AG04450 (cell line): ENCODE measurements at regions not wholly inside any gene's neighbourhood (a gene's known extent, or its start where the extent isn't known, plus 50 kb on each side); places are given as distances from the start of the nearest gene placed in this dataset.

Experiments
- CTCF ChIA-PET: fragments of 300-600, 350-600 bp; formaldehyde crosslinking; extraction: SDS; loops from one replicate; lab custom pipeline; 2022; ENCODE audit warnings: antibody characterized with exemption, inconsistent platforms; lab: Charles Lee
- POLR2A ChIA-PET: fragments of 350-600 bp; formaldehyde crosslinking; extraction: SDS; loops from one replicate; lab custom pipeline; 2021; ENCODE audit warnings: antibody characterized with exemption, inconsistent platforms; lab: Yijun Ruan, JAX
- DNase-seq: peaks from one replicate; pipeline ENCODE4 v3.0.0-alpha.2; 2011; ENCODE audit warnings: low read depth, low spot score
- H3K27ac ChIP-seq: one replicate; pipeline ENCODE4 v1.5.1; 2012; ENCODE audit warnings: low read depth, low read length, control low read depth
- H3K27me3 ChIP-seq: one replicate; pipeline ENCODE4 v1.6.0; 2012; ENCODE audit warnings: low read length; ENCODE audit not compliant: control insufficient read depth, insufficient read depth
- H3K4me3 ChIP-seq: 2 replicates; pipeline ENCODE4 v1.5.1; 2011; ENCODE audit warnings: mild to moderate bottlenecking, low read depth, low read length, control low read depth
- H3K9me3 ChIP-seq: 2 replicates; pipeline ENCODE4 v1.5.1; 2012; ENCODE audit warnings: low read length; ENCODE audit not compliant: control insufficient read depth, insufficient read depth
- TF ChIP-seq, protein P1 (sequence below): IDR thresholded peaks from 2 replicates; pipeline ENCODE4 v1.5.1; 2011; ENCODE audit warnings: low read depth, low read length, control low read depth, inconsistent platforms

DNA sequence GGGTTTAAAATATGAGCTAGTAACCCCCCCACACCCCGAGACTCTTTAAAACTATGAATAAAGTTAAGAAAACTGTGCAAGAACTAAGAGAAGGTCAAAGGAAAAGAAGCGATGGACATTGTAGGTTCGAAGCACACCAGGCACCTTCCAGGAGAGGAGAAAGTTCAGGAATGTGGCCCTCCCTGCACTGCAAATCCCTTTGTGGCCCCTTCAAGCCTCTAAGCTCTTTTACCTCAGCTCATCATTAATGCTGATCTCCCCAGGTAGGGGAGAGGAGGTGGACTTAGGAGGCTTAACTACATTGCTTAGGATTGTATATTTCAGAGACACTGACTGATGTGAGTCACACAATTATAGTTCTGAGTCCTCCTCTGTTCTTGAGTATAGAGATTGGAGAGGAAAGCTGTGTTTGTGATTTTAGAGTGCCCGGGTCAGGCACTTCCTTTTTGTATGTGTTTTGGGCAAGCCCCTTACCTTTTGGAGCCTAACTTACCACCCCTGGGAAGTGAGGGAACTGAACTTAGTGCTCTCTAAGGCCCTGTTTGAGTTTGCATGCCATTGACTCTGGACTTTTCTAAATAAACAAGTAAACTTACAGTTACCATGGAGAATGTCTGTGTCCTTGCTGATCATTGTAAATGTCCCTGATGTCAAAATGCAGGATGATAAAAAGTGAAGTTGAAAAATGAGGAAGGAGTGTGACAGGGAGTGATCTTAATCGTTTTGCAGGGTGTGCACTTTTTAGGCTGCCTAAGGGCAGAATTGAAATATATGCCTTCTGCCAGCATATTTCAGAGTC lies 140.8 kb upstream of the ZEB2 start:
- no peak for DNase-seq
- no peak overlapping the region for H3K27ac ChIP-seq
- H3K9me3 ChIP-seq: no peaks in the 10 kb centered on the region
- TF ChIP-seq, protein P1, sequence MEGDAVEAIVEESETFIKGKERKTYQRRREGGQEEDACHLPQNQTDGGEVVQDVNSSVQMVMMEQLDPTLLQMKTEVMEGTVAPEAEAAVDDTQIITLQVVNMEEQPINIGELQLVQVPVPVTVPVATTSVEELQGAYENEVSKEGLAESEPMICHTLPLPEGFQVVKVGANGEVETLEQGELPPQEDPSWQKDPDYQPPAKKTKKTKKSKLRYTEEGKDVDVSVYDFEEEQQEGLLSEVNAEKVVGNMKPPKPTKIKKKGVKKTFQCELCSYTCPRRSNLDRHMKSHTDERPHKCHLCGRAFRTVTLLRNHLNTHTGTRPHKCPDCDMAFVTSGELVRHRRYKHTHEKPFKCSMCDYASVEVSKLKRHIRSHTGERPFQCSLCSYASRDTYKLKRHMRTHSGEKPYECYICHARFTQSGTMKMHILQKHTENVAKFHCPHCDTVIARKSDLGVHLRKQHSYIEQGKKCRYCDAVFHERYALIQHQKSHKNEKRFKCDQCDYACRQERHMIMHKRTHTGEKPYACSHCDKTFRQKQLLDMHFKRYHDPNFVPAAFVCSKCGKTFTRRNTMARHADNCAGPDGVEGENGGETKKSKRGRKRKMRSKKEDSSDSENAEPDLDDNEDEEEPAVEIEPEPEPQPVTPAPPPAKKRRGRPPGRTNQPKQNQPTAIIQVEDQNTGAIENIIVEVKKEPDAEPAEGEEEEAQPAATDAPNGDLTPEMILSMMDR: no peak
- H3K4me3 ChIP-seq: no peak overlapping the region
- POLR2A ChIA-PET: no interaction called here
- CTCF ChIA-PET: no interaction called here
- no peaks in the 10 kb centered on the region for H3K27me3 ChIP-seq

DNA sequence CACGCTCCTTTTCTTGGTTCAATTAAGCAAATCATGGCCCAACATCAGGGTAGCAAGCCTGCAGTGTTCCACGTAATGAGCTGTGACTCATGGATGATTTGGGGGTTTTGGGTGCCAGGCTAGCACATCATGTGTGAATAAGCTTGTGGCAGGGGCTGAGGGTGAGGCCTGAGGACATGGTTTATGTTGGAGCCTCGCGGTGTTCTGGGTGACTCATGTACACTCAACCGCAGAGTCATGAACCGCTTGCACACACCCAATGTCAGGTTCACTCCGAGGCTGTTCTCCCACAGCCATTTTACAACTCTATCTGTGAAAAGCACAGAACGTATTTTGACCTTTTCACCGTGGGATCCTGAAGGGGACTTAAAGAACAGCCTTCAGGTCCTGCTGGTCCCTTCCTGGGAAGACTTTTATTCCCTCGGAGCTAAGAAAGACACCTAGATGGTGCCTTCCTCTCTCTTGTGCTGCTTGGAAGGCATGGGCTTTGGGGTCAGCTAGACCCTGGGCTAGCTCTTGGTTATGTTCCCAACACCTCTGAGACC lies 139.9 kb upstream of the ZEB2 start:
- H3K9me3 ChIP-seq: no peaks in the 10 kb centered on the region
- H3K27me3 ChIP-seq: no peaks in the 10 kb centered on the region
- POLR2A ChIA-PET: no interaction called here
- TF ChIP-seq, protein P1: no peak
- CTCF ChIA-PET: no interaction called here
- DNase-seq: peak; percentile 39
- no peak overlapping the region for H3K4me3 ChIP-seq
- no peak overlapping the region for H3K27ac ChIP-seq

DNA sequence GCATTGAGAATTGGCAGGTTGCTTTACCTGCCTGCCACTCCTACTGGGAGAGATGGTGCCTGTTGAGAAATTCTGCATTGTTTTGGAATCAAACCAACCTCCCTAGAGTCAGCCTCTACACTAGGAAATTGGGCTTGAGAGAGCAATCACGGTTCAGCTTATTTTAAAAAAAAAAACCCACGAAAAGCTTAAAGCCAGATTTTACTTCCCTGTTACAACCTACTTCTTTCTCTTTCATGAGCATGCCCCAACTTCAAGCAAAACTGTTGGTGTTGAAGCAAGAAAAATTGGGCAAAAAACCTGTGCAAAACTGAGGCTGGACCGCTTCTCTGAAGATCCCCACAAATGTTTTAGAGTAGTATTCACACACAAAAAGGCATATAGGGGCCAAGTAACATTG lies 134.6 kb upstream of the ZEB2 start:
- no peak overlapping the region for H3K4me3 ChIP-seq
- ChIA-PET POLR2A (no interaction called here), CTCF (no interaction called here)
- DNase-seq: no peak
- H3K27ac ChIP-seq: no peak overlapping the region
- TF ChIP-seq, protein P1: no peak
- no peaks in the 10 kb centered on the region for H3K27me3 ChIP-seq
- H3K9me3 ChIP-seq: no peaks in the 10 kb centered on the region

DNA sequence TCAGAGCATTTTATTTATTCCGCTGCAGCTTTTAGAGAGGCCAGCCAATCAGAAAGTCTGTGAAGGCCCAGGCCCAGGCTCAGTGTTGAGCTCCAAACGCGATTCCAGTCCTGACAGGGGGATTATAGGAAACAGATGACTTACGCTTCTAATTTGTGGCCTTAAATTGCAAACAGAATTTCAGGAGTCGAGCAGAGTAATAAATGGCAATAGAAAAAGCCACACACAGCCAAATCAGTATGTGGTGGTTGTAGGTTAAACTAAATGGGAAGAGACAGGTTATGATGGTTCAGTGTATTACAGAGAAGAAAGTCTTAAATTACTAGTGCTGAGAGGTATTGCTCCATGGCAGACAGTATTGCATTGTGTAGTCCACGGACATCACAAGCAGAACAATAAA lies 131.0 kb upstream of the ZEB2 start:
- DNase-seq: no peak
- TF ChIP-seq, protein P1: no peak
- Histone ChIP-seq H3K9me3 (no peaks in the 10 kb centered on the region), H3K4me3 (no peak overlapping the region), H3K27me3 (no peaks in the 10 kb centered on the region), H3K27ac (no peak overlapping the region)
- ChIA-PET CTCF (no interaction called here), POLR2A (no interaction called here)

DNA sequence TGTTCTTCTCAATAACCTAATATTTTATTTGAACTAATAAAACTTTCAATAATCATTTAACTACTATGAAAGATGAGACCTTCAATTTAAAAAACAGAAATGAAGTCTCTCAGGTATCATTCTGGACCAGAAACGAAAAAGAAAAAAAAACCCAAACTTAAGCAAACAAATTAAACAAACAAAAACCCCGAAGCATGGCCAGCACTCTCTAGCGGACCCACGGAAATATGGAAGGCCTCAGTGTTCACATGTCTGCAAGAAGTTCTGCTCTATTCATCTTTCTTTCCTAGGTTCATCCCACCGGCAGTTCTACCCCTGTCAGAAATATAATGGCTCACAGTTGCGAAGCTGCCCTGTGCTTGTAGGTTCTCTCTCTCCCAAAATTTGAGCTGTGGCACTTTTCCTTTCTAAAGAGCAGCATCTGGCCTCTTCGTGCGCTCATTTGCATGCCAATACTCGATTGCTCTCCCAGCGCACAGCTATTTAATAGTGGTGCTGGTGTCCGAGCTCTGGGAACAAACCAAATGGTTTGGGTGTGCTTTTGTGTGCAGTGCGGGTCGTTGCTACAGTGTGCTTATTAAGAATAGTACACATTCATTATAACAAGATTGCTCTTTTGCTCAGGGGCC lies 129.0 kb upstream of the ZEB2 start:
- no peak for DNase-seq
- Histone ChIP-seq H3K4me3 (no peak overlapping the region), H3K27ac (no peak overlapping the region), H3K27me3 (no peaks in the 10 kb centered on the region), H3K9me3 (no peaks in the 10 kb centered on the region)
- ChIA-PET CTCF (no interaction called here), POLR2A (no interaction called here)
- TF ChIP-seq, protein P1: no peak
